Activated CD4-positive, alpha-beta T cell treated with anti-CD3 and anti-CD28 coated beads, Interleukin-10, Interleukin-2, amounts not matched to agents 100 ng/mL and 50 ng/mL, durations not matched to agents 16 hours and 8 hours (primary cell): ENCODE measurements at regions not wholly inside any gene's neighbourhood (a gene's known extent, or its start where the extent isn't known, plus 50 kb on each side); places are given as distances from the start of the nearest gene placed in this dataset.

Source experiments
- DNase-seq: peaks from one replicate; pipeline ENCODE4 v3.0.0-alpha.2; 2020

GRCh38 chr2:126774761-126775160 lies 118.8 kb downstream of the GYPC start:
- DNase-seq, result no peak

- DNase-seq, result no peak
Measured at GRCh38 chr2:126775300-126775985, 119.5 kb downstream of the GYPC start.

GRCh38 chr2:126776255-126776654 lies 120.3 kb downstream of the GYPC start:
- DNase-seq, result no peak

- DNase-seq, result peak; percentile 82
Measured at GRCh38 chr2:126776692-126777619, 121.0 kb downstream of the GYPC start.

- no peak for DNase-seq
Measured at GRCh38 chr2:126777620-126777978, 121.1 kb upstream of the TEX51 start.

- DNase-seq, result no peak
Measured at GRCh38 chr2:126778561-126779501, 119.9 kb upstream of the TEX51 start.

- no peak for DNase-seq
Measured at GRCh38 chr2:126781206-126781605, 117.5 kb upstream of the TEX51 start.

- no peak for DNase-seq
Measured at GRCh38 chr2:126781806-126782205, 116.9 kb upstream of the TEX51 start.

GRCh38 chr2:126782648-126783047 lies 116.0 kb upstream of the TEX51 start:
- no peak for DNase-seq

- no peak for DNase-seq
Measured at GRCh38 chr2:126783341-126783740, 115.3 kb upstream of the TEX51 start.

- DNase-seq, result no peak
Measured at GRCh38 chr2:126784045-126784444, 114.6 kb upstream of the TEX51 start.

- DNase-seq, result no peak
Measured at GRCh38 chr2:126784621-126785020, 114.1 kb upstream of the TEX51 start.

GRCh38 chr2:126785236-126785635 lies 113.5 kb upstream of the TEX51 start:
- DNase-seq, result no peak

GRCh38 chr2:126785862-126786261 lies 112.8 kb upstream of the TEX51 start:
- DNase-seq, result peak; percentile 4

- DNase-seq, result no peak
Measured at GRCh38 chr2:126786765-126787164, 111.9 kb upstream of the TEX51 start.

- DNase-seq, result no peak
Measured at GRCh38 chr2:126787289-126787688, 111.4 kb upstream of the TEX51 start.

- DNase-seq, result no peak
Measured at GRCh38 chr2:126788113-126788512, 110.6 kb upstream of the TEX51 start.

- no peak for DNase-seq
Measured at GRCh38 chr2:126788652-126789051, 110.0 kb upstream of the TEX51 start.

- DNase-seq, result no peak
Measured at GRCh38 chr2:126790987-126791780, 107.5 kb upstream of the TEX51 start.

- no peak for DNase-seq
Measured at GRCh38 chr2:126792186-126792585, 106.5 kb upstream of the TEX51 start.

GRCh38 chr2:126792993-126793392 lies 105.7 kb upstream of the TEX51 start:
- no peak for DNase-seq

GRCh38 chr2:126793885-126794613 lies 104.6 kb upstream of the TEX51 start:
- DNase-seq, result no peak
